Neuronal stem cell (in vitro differentiated cells): ENCODE measurements at regions not wholly inside any gene's neighbourhood (a gene's known extent, or its start where the extent isn't known, plus 50 kb on each side); places are given as distances from the start of the nearest gene placed in this dataset.

Experiments
- DNase-seq: peaks from one replicate; pipeline ENCODE4 v3.0.0-alpha.2; 2013; ENCODE audit warnings: low spot score
- H2AFZ ChIP-seq: one replicate; pipeline ENCODE4 v1.6.1; 2013; ENCODE audit warnings: mild to moderate bottlenecking, low read length, inconsistent platforms
- H2AK5ac ChIP-seq: 2 replicates; pipeline ENCODE4 v1.6.1; 2013; ENCODE audit warnings: low read depth, mild to moderate bottlenecking, inconsistent platforms, low read length, moderate library complexity, mixed read lengths
- H2BK120ac ChIP-seq: 2 replicates; pipeline ENCODE4 v1.6.1; 2013; ENCODE audit warnings: low read depth, mild to moderate bottlenecking, inconsistent platforms, low read length, moderate library complexity, mixed read lengths
- H2BK12ac ChIP-seq: one replicate; pipeline ENCODE4 v1.6.1; 2013; ENCODE audit warnings: low read length, inconsistent platforms
- H2BK15ac ChIP-seq: 2 replicates; pipeline ENCODE4 v1.6.1; 2013; ENCODE audit warnings: mild to moderate bottlenecking, low read length, inconsistent platforms, mixed read lengths
- H2BK5ac ChIP-seq: one replicate; pipeline ENCODE4 v1.6.1; 2013; ENCODE audit warnings: inconsistent platforms, mild to moderate bottlenecking, low read length, moderate library complexity
- H3K14ac ChIP-seq: one replicate; pipeline ENCODE4 v1.6.1; 2013; ENCODE audit warnings: low read length, inconsistent platforms
- H3K18ac ChIP-seq: 2 replicates; pipeline ENCODE4 v1.6.1; 2013; ENCODE audit warnings: low read length, inconsistent platforms
- H3K23ac ChIP-seq: 2 replicates; pipeline ENCODE4 v1.6.1; 2013; ENCODE audit warnings: low read depth, mild to moderate bottlenecking, mixed read lengths, low read length, inconsistent platforms; ENCODE audit not compliant: poor library complexity
- H3K27ac ChIP-seq: replicated peaks from 3 replicates; pipeline ENCODE4 v1.5.1; 2013; ENCODE audit warnings: low read length, inconsistent platforms
- H3K27me3 ChIP-seq, 3 experiments: 2 replicates each; pipeline ENCODE4 v1.6.1; 2013; ENCODE audit warnings: low read length in 3 of 3, mild to moderate bottlenecking in 2 of 3, inconsistent platforms in 1 of 3, low read depth in 1 of 3, mixed read lengths in 1 of 3, moderate library complexity in 1 of 3; ENCODE audit not compliant: control insufficient read depth in 3 of 3, insufficient read depth in 3 of 3
- H3K36me3 ChIP-seq, 2 donors: replicated peaks in 1 of 2; 2 replicates each; pipeline ENCODE4 v1.6.1; 2013; ENCODE audit warnings: low read length in 2 of 2; ENCODE audit not compliant: control insufficient read depth in 2 of 2, insufficient read depth in 2 of 2
- H3K4ac ChIP-seq: 2 replicates; pipeline ENCODE4 v1.6.1; 2013; ENCODE audit warnings: inconsistent platforms, mild to moderate bottlenecking, low read length, moderate library complexity
- H3K4me1 ChIP-seq, 2 donors: 1 replicate in 1 of 2; 2 replicates in 1 of 2; pipeline ENCODE4 v1.6.1; 2013; ENCODE audit warnings: low read length in 2 of 2, low read depth in 1 of 2; ENCODE audit not compliant: control insufficient read depth in 2 of 2, insufficient read depth in 1 of 2
- H3K4me2 ChIP-seq: one replicate; pipeline ENCODE4 v1.6.1; 2013; ENCODE audit warnings: mild to moderate bottlenecking, low read length, inconsistent platforms; ENCODE audit not compliant: insufficient read depth, poor library complexity, severe bottlenecking
- H3K4me3 ChIP-seq, 2 donors: 2 replicates each; pipeline ENCODE4 v1.5.1; 2013; ENCODE audit warnings: low read length in 2 of 2, mild to moderate bottlenecking in 2 of 2, inconsistent platforms in 1 of 2, moderate library complexity in 1 of 2
- H3K79me1 ChIP-seq: one replicate; pipeline ENCODE4 v1.6.1; 2013; ENCODE audit warnings: low read depth, mild to moderate bottlenecking, inconsistent platforms, low read length, moderate library complexity
- H3K9ac ChIP-seq: one replicate; pipeline ENCODE4 v1.6.1; 2013; ENCODE audit warnings: mild to moderate bottlenecking, low read depth, low read length, inconsistent platforms; ENCODE audit not compliant: poor library complexity
- H3K9me3 ChIP-seq, 2 donors: replicated peaks in 1 of 2; 2 replicates each; pipeline versions ENCODE3 to v1.6.1; 2013; ENCODE audit warnings: low read length in 2 of 2, mild to moderate bottlenecking in 2 of 2, inconsistent platforms in 1 of 2, low read depth in 1 of 2, mixed read lengths in 1 of 2, moderate library complexity in 1 of 2; ENCODE audit not compliant: control insufficient read depth in 2 of 2, insufficient read depth in 1 of 2
- H4K8ac ChIP-seq: one replicate; pipeline ENCODE4 v1.6.1; 2013; ENCODE audit warnings: low read depth, mild to moderate bottlenecking, inconsistent platforms, low read length, moderate library complexity
- H4K91ac ChIP-seq: one replicate; pipeline ENCODE4 v1.6.1; 2013; ENCODE audit warnings: low read length, low read depth, mild to moderate bottlenecking, inconsistent platforms; ENCODE audit not compliant: poor library complexity
- WGBS, 2 donors: extraction: QIAGEN DNeasy Blood & Tissue Kit; methylation state at CpG; one replicate each; pipeline ENCODE4 v1.1.7; 2013; ENCODE audit warnings: missing lambda C conversion rate in 2 of 2, mixed read lengths in 1 of 2; ENCODE audit not compliant: insufficient read length in 2 of 2, insufficient replicate concordance in 1 of 2; ENCODE audit errors: extremely low coverage in 2 of 2; 5-methylcytosine and 5-hydroxymethylcytosine counted together

DNA sequence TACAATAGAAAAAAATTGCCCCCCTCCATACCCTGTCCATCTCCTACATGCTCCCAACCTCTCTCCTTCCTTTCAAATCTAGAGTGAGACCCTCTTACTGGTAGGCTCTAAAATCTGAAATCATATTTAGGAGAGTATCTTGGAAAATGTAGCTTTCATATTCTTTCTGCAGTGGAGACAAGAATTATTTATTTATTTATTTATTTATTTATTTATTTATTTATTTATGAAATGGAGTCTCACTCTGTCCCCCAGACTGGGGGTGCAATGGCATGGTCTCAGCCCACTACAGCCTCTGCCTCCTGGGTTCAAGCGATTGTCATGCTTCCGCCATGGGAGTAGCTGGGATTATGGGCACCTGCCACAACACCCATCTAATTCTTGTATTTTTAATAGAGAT, 174.1 kb upstream of the MYO16 start:
- no peak overlapping the region for H2AK5ac ChIP-seq
- H3K4me3 ChIP-seq: no peak overlapping the region
- H3K9me3 ChIP-seq: no peaks in the 10 kb centered on the region
- no peak overlapping the region for H3K18ac ChIP-seq
- H3K79me1 ChIP-seq: no peaks in the 10 kb centered on the region
- no peak overlapping the region for H3K23ac ChIP-seq
- no peak overlapping the region for H3K14ac ChIP-seq
- no peak overlapping the region for H4K91ac ChIP-seq
- no peak for DNase-seq
- no peaks in the 10 kb centered on the region for H3K27me3 ChIP-seq
- H3K4me1 ChIP-seq: peaks cover 0 to 4% of the 10 kb centered on the region in 2 donors
- no peak overlapping the region for H3K4ac ChIP-seq
- no peak overlapping the region for H3K9ac ChIP-seq
- H2BK15ac ChIP-seq: no peak overlapping the region
- H3K27ac ChIP-seq: no peak overlapping the region
- H3K4me2 ChIP-seq: no peak overlapping the region
- H3K36me3 ChIP-seq: no peaks in the 10 kb centered on the region
- H2AFZ ChIP-seq: no peak overlapping the region
- no CpG with 5 or more reads among the region's 2 CpGs for WGBS, 2 donors
- no peak overlapping the region for H2BK120ac ChIP-seq
- no peak overlapping the region for H2BK5ac ChIP-seq
- no peak overlapping the region for H2BK12ac ChIP-seq
- no peak overlapping the region for H4K8ac ChIP-seq

DNA sequence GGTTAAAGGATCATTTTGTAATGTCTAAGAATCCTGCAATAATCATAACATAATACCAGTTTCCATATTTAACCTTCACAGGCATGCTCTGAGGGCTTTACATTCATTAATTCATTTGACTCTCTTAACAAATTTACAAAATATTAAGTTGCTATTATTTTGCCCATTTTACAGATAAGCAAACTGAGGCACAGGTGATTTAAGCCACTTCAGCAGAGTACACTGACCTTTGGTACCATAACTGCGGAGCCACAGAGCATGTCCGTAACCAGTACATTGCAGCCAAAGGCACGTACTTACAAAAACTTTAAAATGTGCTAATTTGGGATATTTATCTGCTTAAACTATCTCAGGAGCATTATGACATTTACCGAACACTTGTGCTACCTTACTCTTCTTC, 169.4 kb upstream of the MYO16 start:
- no peak overlapping the region for H3K4ac ChIP-seq

DNA sequence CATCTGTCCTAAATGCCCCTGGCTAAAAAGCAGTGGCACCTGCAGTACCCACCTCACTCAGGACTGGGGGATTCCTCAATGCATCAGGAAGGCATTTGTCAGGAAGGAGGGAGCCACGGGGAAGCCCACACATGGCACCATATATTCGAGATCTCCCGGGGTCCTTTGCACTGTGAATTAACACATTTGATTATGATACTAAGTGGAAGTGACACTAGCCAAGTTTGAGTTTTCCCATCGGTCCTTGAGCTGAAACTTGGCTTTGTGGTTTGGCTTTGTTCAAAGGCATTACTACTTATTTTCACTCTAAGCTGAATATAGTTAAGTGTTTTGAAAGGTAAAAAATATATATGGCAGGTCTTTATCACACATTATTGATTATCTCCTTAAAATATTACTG, 168.7 kb upstream of the MYO16 start:
- Histone ChIP-seq H4K8ac (no peak overlapping the region), H3K4me2 (no peak overlapping the region), H3K27me3 (no peaks in the 10 kb centered on the region), H3K4ac (no peak overlapping the region), H3K36me3 (no peaks in the 10 kb centered on the region), H3K79me1 (no peaks in the 10 kb centered on the region), H3K4me1 (peaks cover 0 to 2% of the 10 kb centered on the region in 2 donors), H2BK5ac (no peak overlapping the region), H3K23ac (no peak overlapping the region), H3K9me3 (no peaks in the 10 kb centered on the region), H2AFZ (no peak overlapping the region), H4K91ac (no peak overlapping the region), H3K18ac (no peak overlapping the region), H3K9ac (no peak overlapping the region), H2BK120ac (no peak overlapping the region), H2BK15ac (no peak overlapping the region), H3K4me3 (no peak overlapping the region), H2BK12ac (no peak overlapping the region), H2AK5ac (no peak overlapping the region), H3K27ac (no peak overlapping the region), H3K14ac (no peak overlapping the region)
- DNase-seq: no peak
- WGBS, 2 donors: no CpG with 5 or more reads among the region's 4 CpGs

More for the DNA sequence above, 169.4 kb upstream of the MYO16 start:
- Histone ChIP-seq H3K27ac (no peak overlapping the region), H2BK12ac (no peak overlapping the region), H3K23ac (no peak overlapping the region), H4K91ac (no peak overlapping the region), H3K36me3 (no peaks in the 10 kb centered on the region), H3K9ac (no peak overlapping the region), H3K4me1 (peaks cover 0 to 2% of the 10 kb centered on the region in 2 donors), H2BK5ac (no peak overlapping the region), H3K14ac (no peak overlapping the region), H2AFZ (no peak overlapping the region), H2BK15ac (no peak overlapping the region), H3K9me3 (no peaks in the 10 kb centered on the region), H4K8ac (no peak overlapping the region), H2AK5ac (no peak overlapping the region), H2BK120ac (no peak overlapping the region), H3K4me2 (no peak overlapping the region), H3K18ac (no peak overlapping the region), H3K27me3 (no peaks in the 10 kb centered on the region), H3K4me3 (no peak overlapping the region), H3K79me1 (no peaks in the 10 kb centered on the region)
- DNase-seq: no peak
- no CpG with 5 or more reads among the region's 4 CpGs for WGBS, 2 donors

DNA sequence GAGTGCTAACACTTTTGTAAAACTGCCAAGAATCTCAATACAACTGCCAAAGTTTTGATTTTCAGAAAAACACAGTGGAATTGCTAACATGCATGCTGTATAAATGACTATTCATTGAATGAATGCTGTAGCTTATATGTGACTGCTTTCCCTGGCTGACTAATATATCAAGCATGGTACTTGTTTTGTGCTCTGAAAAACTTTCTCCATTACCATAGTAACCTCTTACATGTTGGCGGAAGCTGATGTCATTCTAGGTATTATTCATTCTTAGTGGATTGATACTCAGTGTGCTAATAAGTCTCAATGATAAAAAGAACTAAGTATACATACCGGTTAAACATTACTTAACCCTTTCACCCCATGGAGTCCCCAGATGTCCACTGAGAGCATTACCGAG, 166.1 kb upstream of the MYO16 start:
- no peak overlapping the region for H4K91ac ChIP-seq
- no peak overlapping the region for H3K9ac ChIP-seq
- DNase-seq: no peak
- H3K4me2 ChIP-seq: peak overlapping the region; percentile 11
- H3K23ac ChIP-seq: no peak overlapping the region
- H2AK5ac ChIP-seq: no peak overlapping the region
- H3K14ac ChIP-seq: no peak overlapping the region
- H2BK15ac ChIP-seq: no peak overlapping the region
- H3K4me1 ChIP-seq: peaks cover 0 to 2% of the 10 kb centered on the region in 2 donors
- no peak overlapping the region for H3K18ac ChIP-seq
- H2BK5ac ChIP-seq: no peak overlapping the region
- no peak overlapping the region for H3K4me3 ChIP-seq
- no peak overlapping the region for H4K8ac ChIP-seq
- H2BK12ac ChIP-seq: no peak overlapping the region
- H3K4ac ChIP-seq: no peak overlapping the region
- H2AFZ ChIP-seq: peak overlapping the region; percentile 47
- WGBS, 2 donors: no CpG with 5 or more reads among the region's 3 CpGs
- H3K9me3 ChIP-seq: no peaks in the 10 kb centered on the region
- H3K36me3 ChIP-seq: no peaks in the 10 kb centered on the region
- H3K79me1 ChIP-seq: no peaks in the 10 kb centered on the region
- no peak overlapping the region for H2BK120ac ChIP-seq
- H3K27ac ChIP-seq: no peak overlapping the region
- H3K27me3 ChIP-seq: no peaks in the 10 kb centered on the region
